Liver (tissue), 8 donors: ENCODE measurements at regions not wholly inside any gene's neighbourhood (a gene's known extent, or its start where the extent isn't known, plus 50 kb on each side); places are given as distances from the start of the nearest gene placed in this dataset.

ENCODE experiments used
- DNase-seq: peaks from one replicate; pipeline ENCODE4 v3.0.0-alpha.2; 2017; ENCODE audit warnings: low spot score
- H3K27ac ChIP-seq, 2 donors: one replicate each; pipeline ENCODE4 v1.7.0; 2013; ENCODE audit warnings: inconsistent platforms in 2 of 2, low read length in 2 of 2, control low read depth in 1 of 2, low read depth in 1 of 2, mild to moderate bottlenecking in 1 of 2
- H3K27me3 ChIP-seq, 4 donors: one replicate each; pipeline versions ENCODE4 v1.6.1 to v1.7.0; 2013; ENCODE audit warnings: low read length in 3 of 4, inconsistent platforms in 1 of 4, mild to moderate bottlenecking in 1 of 4, moderate library complexity in 1 of 4; ENCODE audit not compliant: control insufficient read depth in 4 of 4, insufficient read depth in 4 of 4
- H3K36me3 ChIP-seq, 4 donors: one replicate each; pipeline versions ENCODE4 v1.6.1 to v1.7.0; 2013; ENCODE audit warnings: low read length in 3 of 4, mild to moderate bottlenecking in 3 of 4, low read depth in 1 of 4, moderate library complexity in 1 of 4; ENCODE audit not compliant: control insufficient read depth in 4 of 4, insufficient read depth in 3 of 4
- H3K4me1 ChIP-seq, 4 donors: one replicate each; pipeline versions ENCODE4 v1.6.1 to v1.7.0; 2013; ENCODE audit warnings: low read length in 3 of 4, mild to moderate bottlenecking in 3 of 4, moderate library complexity in 1 of 4; ENCODE audit not compliant: control insufficient read depth in 4 of 4, insufficient read depth in 4 of 4
- H3K4me3 ChIP-seq, 3 donors: one replicate each; pipeline versions ENCODE4 v1.6.1 to v1.7.0; 2013; ENCODE audit warnings: low read length in 3 of 3, control low read depth in 1 of 3, low read depth in 1 of 3, mild to moderate bottlenecking in 1 of 3
- H3K9ac ChIP-seq, 2 donors: one replicate each; pipeline ENCODE4 v1.7.0; 2013; ENCODE audit warnings: low read length in 2 of 2, mild to moderate bottlenecking in 2 of 2, moderate library complexity in 2 of 2, control low read depth in 1 of 2, low read depth in 1 of 2
- H3K9me3 ChIP-seq, 4 donors: one replicate each; pipeline versions ENCODE4 v1.6.1 to v1.7.0; 2013; ENCODE audit warnings: low read length in 3 of 4; ENCODE audit not compliant: control insufficient read depth in 4 of 4
- ATF3 ChIP-seq: IDR thresholded peaks from 2 replicates; pipeline ENCODE4 v1.6.1; 2016; ENCODE audit warnings: antibody characterized with exemption
- CTCF ChIP-seq: fragments of 150-350 bp; IDR thresholded peaks from 2 replicates; pipeline ENCODE4 v1.5.1; 2017; ENCODE audit warnings: improper control_type of control experiment, low read depth, low read length; ENCODE audit not compliant: missing input control
- EGR1 ChIP-seq, 2 donors: IDR thresholded peaks; 2 replicates each; pipeline ENCODE4 v1.6.1; 2016 to 2018; ENCODE audit warnings: antibody characterized with exemption in 2 of 2, low read depth in 2 of 2
- FOXA1 ChIP-seq: IDR thresholded peaks from 2 replicates; pipeline ENCODE4 v1.6.1; 2016; ENCODE audit warnings: antibody characterized with exemption
- FOXA2 ChIP-seq: IDR thresholded peaks from 2 replicates; pipeline ENCODE4 v1.6.1; 2016; ENCODE audit warnings: antibody characterized with exemption
- GABPA ChIP-seq, 2 donors: IDR thresholded peaks in 1 of 2; conservative IDR thresholded peaks in 1 of 2; 2 replicates each; pipeline ENCODE4 v1.6.1; 2016; ENCODE audit warnings: antibody characterized with exemption in 2 of 2, mild to moderate bottlenecking in 1 of 2, moderate library complexity in 1 of 2
- HNF4A ChIP-seq, 2 donors: conservative IDR thresholded peaks; 2 replicates each; pipeline ENCODE4 v1.6.1; 2016; ENCODE audit warnings: antibody characterized with exemption in 2 of 2, mild to moderate bottlenecking in 2 of 2
- HNF4G ChIP-seq: IDR thresholded peaks from 2 replicates; pipeline ENCODE4 v1.6.1; 2016; ENCODE audit warnings: antibody characterized with exemption
- NR2F2 ChIP-seq: IDR thresholded peaks from 2 replicates; pipeline ENCODE4 v1.6.1; 2016; ENCODE audit warnings: antibody characterized with exemption
- RXRA ChIP-seq, 2 donors: IDR thresholded peaks; 2 replicates each; pipeline ENCODE4 v1.6.1; 2017 to 2018; ENCODE audit warnings: antibody characterized with exemption in 2 of 2, mild to moderate bottlenecking in 1 of 2
- TAF1 ChIP-seq: conservative IDR thresholded peaks from 2 replicates; pipeline ENCODE4 v1.6.1; 2016; ENCODE audit warnings: antibody characterized with exemption, mild to moderate bottlenecking
- YY1 ChIP-seq: IDR thresholded peaks from 2 replicates; pipeline ENCODE4 v1.6.1; 2016; ENCODE audit warnings: antibody characterized with exemption, mild to moderate bottlenecking
- ZBTB33 ChIP-seq: IDR thresholded peaks from 2 replicates; pipeline ENCODE4 v1.6.1; 2016; ENCODE audit warnings: antibody characterized with exemption
- WGBS: extraction: QIAGEN DNeasy Blood & Tissue Kit; methylation state at CpG from one replicate; pipeline ENCODE4 v1.1.7; 2013; 5-methylcytosine and 5-hydroxymethylcytosine counted together
- TF ChIP-seq, protein P1 (sequence below): IDR thresholded peaks from 2 replicates; pipeline ENCODE4 v1.6.1; 2016; ENCODE audit warnings: antibody characterized with exemption, mild to moderate bottlenecking
- donor health status: healthy.
- donor health status: healthy.
- donor health status: healthy.
- donor health status: healthy.
- donor health status: healthy.

DNA sequence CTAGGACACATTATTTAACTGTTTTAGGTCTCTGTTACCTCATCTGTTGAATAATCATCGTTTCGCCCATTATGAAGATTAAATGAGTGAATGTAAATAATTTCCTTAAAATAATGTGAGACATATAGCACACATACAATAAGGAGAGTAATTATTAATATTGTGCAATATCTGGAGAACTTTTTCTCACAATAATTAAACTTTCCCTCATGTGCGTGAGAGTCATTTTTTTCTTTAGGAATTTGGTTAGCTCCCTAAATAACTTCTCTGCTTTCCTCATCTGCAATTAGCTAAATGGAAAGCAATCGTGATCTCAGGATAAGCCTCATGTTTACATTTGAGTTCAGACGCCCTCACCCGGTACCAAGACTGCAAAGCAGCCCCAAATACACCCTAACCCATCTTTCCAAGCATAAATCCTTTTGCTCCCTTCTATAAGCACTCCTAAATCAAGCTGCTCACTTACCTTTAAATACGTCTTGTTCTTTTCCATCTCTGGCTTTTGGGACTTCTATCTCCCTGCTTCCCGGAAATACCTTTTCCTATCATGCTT, 78.8 kb downstream of the MZT1 start:
- Histone ChIP-seq H3K9ac (no peak overlapping the region), H3K27me3 (peaks cover 0 to 15% (median 1%) of the 10 kb centered on the region in 4 donors), H3K27ac (no peak overlapping the region), H3K36me3 (no peaks in the 10 kb centered on the region), H3K4me3 (no peak overlapping the region), H3K4me1 (no peaks in the 10 kb centered on the region), H3K9me3 (no peaks in the 10 kb centered on the region)
- no peak for DNase-seq
- no peak for TF ChIP-seq ATF3
- TF ChIP-seq FOXA2 = no peak
- no peak for TF ChIP-seq GABPA (IDR thresholded peaks at IDR 0.05 in 1 of 2, conservative IDR thresholded peaks at IDR 0.05 in 1 of 2)
- TF ChIP-seq, protein P1, sequence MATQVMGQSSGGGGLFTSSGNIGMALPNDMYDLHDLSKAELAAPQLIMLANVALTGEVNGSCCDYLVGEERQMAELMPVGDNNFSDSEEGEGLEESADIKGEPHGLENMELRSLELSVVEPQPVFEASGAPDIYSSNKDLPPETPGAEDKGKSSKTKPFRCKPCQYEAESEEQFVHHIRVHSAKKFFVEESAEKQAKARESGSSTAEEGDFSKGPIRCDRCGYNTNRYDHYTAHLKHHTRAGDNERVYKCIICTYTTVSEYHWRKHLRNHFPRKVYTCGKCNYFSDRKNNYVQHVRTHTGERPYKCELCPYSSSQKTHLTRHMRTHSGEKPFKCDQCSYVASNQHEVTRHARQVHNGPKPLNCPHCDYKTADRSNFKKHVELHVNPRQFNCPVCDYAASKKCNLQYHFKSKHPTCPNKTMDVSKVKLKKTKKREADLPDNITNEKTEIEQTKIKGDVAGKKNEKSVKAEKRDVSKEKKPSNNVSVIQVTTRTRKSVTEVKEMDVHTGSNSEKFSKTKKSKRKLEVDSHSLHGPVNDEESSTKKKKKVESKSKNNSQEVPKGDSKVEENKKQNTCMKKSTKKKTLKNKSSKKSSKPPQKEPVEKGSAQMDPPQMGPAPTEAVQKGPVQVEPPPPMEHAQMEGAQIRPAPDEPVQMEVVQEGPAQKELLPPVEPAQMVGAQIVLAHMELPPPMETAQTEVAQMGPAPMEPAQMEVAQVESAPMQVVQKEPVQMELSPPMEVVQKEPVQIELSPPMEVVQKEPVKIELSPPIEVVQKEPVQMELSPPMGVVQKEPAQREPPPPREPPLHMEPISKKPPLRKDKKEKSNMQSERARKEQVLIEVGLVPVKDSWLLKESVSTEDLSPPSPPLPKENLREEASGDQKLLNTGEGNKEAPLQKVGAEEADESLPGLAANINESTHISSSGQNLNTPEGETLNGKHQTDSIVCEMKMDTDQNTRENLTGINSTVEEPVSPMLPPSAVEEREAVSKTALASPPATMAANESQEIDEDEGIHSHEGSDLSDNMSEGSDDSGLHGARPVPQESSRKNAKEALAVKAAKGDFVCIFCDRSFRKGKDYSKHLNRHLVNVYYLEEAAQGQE = no peak
- no peak for TF ChIP-seq FOXA1
- no peak for TF ChIP-seq YY1
- TF ChIP-seq CTCF = no peak
- TF ChIP-seq RXRA (IDR thresholded peaks at IDR 0.05) = no peak
- TF ChIP-seq HNF4G = no peak
- no peak for TF ChIP-seq TAF1
- no peak for TF ChIP-seq ZBTB33
- TF ChIP-seq NR2F2 = no peak
- no peak for TF ChIP-seq HNF4A (conservative IDR thresholded peaks at IDR 0.05)
- 48% methylated on average over 8 of the region's 8 CpGs for WGBS

DNA sequence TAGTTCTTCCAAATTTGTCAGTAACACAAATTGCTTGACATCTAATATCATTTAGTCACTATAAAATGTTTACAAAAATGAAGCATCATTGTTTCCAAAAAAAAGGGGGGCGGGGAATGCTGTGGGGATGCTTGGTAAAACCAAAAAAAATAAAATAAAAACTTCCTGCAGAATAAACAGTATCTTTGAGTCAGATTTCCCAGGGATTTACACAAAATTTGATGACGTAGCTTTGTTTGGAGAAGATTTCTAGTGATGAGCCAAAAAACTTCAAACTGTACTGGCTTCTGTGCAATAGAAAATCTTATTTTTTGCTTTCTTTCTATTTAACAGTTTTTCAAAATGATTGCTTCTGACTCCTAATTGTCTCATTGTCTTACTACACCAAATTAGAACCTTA, 80.0 kb downstream of the MZT1 start:
- TF ChIP-seq EGR1 (IDR thresholded peaks at IDR 0.05; ENCODE audit: low read depth in 2 of 2) (no peak), CTCF (no peak)
- no peaks in the 10 kb centered on the region for H3K36me3 ChIP-seq
- WGBS = 68% methylated on average over 2 of the region's 2 CpGs

More for the DNA sequence above, 80.0 kb downstream of the MZT1 start:
- no peaks in the 10 kb centered on the region for H3K4me1 ChIP-seq
- H3K9me3 ChIP-seq = no peaks in the 10 kb centered on the region
- H3K9ac ChIP-seq = no peak overlapping the region
- DNase-seq = no peak
- no peak overlapping the region for H3K4me3 ChIP-seq
- H3K27ac ChIP-seq = no peak overlapping the region
- peaks cover 0 to 15% (median 1%) of the 10 kb centered on the region in 4 donors for H3K27me3 ChIP-seq
